ENCODE measurements at regions not wholly inside any gene's neighbourhood (a gene's known extent, or its start where the extent isn't known, plus 50 kb on each side); places are given as distances from the start of the nearest gene placed in this dataset.

DNA sequence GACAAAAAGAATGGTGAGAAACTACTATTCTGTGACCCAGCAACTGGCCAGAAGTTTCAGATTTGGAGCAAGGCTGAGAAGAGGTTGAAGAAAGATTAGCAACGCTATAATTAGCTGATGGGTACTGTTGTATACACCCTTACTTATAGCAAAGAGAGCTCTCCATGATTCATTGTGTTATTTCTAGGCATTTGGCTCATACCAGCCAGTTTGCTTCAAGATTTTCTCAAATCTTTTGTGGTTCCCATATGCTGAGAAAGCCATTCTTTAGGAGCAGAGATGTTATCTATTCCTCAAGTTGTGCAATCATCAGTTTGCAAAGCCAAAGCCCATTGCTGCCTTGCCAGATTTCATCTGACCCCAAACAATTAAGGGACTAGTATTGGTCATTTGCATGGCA, 179.4 kb downstream of the ETS1 start:
- DNase-seq: peak; percentile 95

DNA sequence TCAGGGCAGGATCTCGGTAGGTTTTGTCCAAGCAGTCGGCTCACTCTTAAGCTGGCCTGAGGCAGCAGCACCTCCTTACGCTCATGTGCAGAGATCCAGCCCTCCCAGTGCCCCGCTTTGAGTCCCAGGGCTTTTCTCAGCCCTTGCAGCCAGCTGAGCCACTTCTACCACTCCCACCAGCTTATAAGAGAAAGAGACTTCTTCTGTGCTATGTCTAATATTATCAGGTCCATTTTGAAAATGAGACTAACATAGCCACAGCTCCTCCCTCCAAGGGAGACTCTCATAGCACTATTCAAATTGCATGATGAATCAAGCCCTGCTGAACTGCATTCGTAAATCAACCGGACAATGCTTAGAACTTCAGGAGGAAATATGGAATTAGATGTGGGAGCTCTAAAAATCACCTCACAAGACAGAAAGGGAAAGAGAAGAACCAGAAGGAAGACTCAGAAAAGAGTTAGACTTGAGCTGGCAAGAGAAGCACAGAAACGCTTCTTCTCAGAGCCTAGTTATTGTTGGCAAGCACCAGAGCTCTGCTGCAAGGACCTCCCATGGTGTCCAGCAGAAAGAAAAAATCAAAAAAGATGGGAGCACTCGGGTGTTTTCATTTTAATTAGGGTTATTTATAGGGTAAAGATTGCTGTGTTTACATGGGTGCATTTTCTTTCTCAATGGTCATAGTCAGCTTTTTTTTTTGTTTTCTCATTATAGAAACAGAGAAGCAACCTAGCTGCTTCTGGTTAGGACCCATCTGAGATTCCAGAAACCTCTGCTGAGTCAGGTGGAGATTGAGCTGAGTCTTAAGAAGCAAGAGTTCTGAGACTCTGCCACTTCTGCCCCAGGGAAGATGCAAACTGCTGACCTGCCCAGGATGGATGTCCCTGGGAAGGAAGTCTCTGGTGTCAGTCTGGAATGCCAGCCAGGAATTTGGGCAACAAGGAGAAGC, 181.4 kb downstream of the ETS1 start:
- DNase-seq: peak; percentile 47

DNA sequence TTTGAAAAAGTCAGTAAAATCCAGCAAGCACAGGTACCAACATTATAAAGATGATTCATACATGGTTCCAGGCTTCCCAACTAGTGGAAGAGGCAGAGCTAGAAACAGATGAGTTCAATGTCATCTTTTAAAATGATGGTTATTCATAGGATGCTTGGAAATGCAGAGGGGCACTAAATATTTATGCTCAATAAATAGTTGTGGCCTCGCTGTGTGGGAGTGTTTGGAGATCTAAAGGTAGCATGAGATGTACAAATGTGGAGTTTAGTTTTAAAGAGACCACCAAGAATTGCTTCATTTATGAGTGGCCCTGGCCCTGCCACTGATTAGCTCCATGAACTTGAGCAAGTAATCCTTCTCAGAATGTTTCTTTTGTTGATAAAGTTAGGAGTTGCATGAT, 182.2 kb downstream of the ETS1 start:
- no peak for DNase-seq

DNA sequence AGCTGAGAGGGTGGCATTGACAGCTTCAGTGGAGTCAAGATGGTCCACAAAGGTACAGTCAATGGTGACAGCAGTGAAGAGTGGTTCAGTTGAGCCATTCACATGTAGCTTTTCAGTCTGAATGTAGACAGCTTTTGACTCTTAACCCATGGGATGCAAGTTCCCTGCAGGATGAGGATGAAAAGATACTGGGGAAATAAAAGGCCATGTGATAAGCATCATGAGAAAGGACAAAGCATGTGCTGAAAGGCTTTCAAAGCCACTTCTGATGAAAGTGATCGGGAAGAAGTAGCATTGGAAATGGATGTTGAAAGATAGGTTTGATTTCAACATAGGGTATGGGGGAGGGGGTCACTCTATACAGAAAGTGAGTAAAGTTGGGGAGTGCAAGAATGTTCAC, 182.9 kb downstream of the ETS1 start:
- no peak for DNase-seq

- peak; percentile 92 for DNase-seq
These were observed 186.8 kb downstream of the ETS1 start for GRCh38 chr11:128400382-128401203.

- peak; percentile 73 for DNase-seq
These were observed 187.9 kb downstream of the ETS1 start for GRCh38 chr11:128399251-128400121.

GRCh38 chr11:128398517-128399250, 188.7 kb downstream of the ETS1 start:
- no peak for DNase-seq

GRCh38 chr11:128397362-128397761, 190.0 kb downstream of the ETS1 start:
- DNase-seq: no peak

DNA sequence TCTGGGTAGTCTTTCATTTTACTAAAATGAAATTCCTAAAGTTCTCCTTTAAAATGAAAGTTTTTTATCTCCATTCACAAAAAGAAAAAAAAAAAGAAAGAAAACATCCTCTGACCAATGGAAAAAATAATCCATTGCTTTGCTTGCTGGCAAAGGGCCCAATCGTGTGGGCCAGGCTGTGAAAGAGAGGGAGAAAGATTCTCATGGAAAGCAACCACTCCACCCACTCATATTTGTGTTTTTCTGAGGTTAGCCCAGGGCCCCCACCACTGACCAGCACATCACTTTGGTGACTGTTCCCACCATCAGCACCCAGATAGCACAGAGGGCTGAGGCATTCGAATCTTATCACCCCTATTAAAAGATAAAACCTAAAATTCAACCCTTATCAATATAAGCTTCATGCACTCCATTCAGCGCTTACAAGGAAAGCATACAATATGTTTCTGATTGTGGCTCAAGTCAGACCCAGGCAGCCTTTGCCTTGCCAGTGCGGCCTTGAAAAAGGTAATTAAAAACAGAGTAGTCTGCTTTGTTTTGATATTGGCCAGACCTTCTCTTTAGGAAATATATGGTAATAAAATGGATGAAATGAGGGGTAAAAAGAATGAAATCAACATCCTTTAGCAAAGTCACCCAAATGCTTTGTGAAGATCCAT, 192.8 kb downstream of the ETS1 start:
- no peak for DNase-seq

DNA sequence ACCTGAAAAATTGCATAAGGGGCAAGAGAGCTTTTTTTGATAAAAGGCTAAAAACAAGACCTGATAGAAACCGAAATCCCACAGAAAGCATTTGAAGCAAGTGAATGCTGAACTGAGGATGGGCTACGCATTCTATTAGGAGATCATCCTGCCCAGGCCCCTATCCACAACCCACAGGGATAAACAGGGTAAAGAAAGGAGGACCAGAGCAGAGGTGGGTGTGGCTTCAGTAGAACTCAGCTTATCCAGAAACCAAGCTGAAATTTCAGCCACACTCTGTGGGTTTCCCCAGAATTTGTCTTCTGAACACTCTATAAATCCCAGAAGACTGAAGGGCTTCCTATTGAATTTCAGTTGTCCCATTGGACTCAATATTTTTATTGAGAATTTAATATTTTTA, 195.1 kb downstream of the ETS1 start:
- no peak for DNase-seq

GRCh38 chr11:128391811-128392210, 195.5 kb downstream of the ETS1 start:
- no peak for DNase-seq

- DNase-seq: no peak
These were observed 197.1 kb downstream of the ETS1 start for GRCh38 chr11:128390246-128390645.

DNA sequence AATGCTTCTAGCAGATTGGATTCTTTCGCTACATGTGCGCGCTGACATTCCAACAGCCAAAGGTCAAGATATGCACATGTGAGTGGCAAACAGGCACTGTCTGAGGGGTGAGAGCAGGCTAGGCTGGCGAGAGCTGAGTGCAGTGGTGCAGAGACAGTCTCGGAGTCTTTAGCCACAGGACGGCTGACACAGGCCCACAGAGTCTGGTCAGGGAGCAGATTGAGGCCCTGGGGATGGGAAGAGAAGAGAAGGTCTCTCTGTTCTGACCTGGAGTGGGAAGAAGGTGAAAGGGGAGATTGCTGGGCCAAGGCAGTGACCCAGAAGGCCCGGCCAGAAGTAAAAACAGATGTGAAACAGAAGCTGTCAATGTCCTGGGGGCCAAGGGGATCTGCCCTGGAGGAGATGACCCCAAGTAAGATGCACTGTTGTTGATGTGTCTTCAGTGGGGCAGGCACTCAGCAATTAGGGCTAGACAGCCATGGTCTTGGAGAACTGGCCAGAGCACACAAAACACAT, 197.8 kb downstream of the ETS1 start:
- no peak for DNase-seq

GRCh38 chr11:128388206-128388815, 199.0 kb downstream of the ETS1 start:
- DNase-seq: no peak

DNA sequence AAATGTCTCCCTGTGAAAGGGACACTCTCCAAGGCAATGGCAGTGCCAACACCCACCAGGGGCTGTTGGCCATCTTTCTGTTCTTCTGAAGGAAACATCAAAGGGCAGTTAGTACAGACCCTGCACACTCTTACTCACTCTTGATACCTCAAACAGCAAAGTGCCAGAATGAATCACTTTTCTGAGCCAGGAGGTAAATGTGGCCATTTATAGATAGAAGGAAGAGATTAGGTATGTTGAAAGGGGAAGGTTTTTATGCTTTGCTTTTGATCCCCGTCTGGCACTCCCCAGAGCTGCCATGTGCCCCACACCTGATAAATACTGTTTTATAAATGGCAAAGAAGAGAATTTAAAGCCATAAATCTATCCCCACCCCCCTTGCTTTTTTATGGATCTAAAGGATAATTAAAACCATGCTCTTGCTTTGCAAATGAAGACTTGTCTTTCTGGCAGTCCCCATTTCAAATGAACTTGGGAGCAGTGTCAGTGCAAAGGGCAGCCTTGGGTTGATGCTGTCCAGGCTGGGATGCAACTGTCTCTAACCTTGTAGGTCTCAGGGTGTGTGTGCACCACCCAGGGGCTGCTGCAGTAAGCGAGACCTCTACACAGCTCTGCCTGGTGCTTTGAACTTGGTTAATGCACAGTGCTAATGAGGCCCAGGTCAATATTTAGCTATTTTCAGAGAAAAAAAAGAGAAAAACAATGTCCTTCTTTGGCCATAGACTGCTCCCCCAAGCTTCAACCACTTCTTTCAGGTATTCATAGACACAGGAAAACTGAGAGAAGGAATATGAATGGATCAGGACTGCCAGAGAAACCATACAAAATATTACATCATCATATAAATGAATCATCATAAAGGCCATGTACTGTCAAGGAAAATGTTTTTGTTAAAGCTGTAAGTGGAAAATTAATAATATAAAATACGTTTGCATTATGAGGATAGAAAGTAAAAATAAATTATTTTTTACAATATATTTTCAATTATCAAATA, 207.5 kb downstream of the ETS1 start:
- peak; percentile 37 for DNase-seq

- no peak for DNase-seq
These were observed 211.4 kb downstream of the ETS1 start for GRCh38 chr11:128375961-128376360.

DNA sequence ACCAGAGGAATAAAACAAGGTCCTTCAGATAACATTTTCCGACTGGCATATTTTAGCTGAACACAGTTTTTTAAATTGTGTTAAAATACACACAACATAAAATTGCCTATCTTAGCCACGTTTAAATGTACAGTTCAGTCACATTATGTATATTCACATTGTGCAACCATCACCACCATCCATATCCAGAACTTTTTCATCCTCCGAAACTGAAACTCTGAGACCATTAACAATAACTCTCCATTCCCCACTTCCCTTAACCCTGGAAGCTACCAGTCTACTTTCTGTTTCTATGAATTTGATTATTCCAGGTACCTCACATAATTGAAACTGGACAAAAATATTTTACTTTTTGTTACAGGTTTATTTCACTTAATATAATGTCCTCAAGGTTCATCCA, 213.3 kb downstream of the ETS1 start:
- no peak for DNase-seq

DNA sequence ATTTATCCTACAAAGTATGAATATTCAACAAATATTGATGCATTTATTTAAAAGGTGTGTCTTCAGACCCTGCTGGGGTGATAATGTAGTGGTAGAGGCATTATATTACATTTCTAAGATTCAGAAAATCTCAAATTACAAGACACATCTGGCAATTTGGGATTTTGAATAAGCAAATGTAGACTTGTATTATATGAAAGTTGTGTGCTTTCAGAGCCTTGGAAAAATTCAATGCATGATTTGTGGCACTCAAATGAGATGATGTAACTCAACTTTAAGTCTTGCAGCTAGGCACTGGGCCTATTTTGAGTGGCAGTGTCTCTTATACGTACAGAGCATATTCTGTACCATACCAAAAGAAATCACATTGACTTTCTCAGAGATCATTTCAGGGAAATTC, 214.4 kb downstream of the ETS1 start:
- peak; percentile 28 for DNase-seq

GRCh38 chr11:128367573-128367972, 219.8 kb downstream of the ETS1 start:
- no peak for DNase-seq

DNA sequence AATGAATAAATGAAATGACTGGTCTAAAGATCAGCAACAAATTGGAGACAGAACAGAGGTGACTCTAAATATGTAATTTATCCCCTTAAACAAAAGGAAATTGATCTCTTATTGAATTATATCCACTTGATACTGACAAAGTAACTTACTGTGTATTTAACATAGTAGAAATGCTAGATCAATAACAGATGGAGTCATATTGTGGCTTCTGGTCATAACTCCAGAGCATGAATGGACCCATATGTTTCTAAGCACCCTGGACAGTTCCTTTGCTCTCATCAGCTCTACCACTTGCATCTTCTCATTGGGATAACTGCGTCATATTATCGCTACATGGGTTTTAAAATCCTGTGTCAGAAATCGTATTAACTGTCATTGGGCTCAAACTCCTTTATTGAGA, 222.3 kb downstream of the ETS1 start:
- DNase-seq: peak; percentile 85
